ENCODE measurements at regions not wholly inside any gene's neighbourhood (a gene's known extent, or its start where the extent isn't known, plus 50 kb on each side); places are given as distances from the start of the nearest gene placed in this dataset.

DNA sequence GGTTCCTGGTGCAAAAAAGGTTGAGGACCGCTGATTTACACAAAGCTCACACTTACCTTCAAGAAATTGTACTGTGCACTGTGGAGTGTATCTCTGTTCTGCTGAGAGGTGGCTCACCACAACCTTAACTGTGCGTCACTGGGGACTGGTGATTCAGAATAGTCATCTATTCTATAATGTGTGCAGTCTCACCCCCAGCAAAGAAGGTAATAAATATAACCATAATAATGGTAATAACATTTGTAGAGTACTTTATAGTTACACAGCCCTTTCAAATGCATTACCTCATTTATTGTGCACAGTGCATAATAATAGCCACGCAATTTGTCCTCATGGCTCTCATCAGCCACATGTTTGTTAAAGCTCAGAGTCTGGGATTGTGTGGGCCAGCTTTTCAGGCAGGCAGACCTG is 59.4 kb upstream of the DUSP10 start:
- H3K27me3 ChIP-seq (replicated peaks; ENCODE audit: control insufficient read depth, insufficient read depth, low read length) = no peaks in the 10 kb centered on the region
- intact Hi-C loops (cut with micrococcal nuclease; ENCODE audit: unreplicated experiment) = no loop called here
- no TSS peak for BruUV-seq (replicated peaks)
- H3K36me3 Mint-ChIP-seq (ENCODE audit: insufficient read depth, unreplicated experiment) = no peaks in the 10 kb centered on the region
- TF ChIP-seq, protein P1, sequence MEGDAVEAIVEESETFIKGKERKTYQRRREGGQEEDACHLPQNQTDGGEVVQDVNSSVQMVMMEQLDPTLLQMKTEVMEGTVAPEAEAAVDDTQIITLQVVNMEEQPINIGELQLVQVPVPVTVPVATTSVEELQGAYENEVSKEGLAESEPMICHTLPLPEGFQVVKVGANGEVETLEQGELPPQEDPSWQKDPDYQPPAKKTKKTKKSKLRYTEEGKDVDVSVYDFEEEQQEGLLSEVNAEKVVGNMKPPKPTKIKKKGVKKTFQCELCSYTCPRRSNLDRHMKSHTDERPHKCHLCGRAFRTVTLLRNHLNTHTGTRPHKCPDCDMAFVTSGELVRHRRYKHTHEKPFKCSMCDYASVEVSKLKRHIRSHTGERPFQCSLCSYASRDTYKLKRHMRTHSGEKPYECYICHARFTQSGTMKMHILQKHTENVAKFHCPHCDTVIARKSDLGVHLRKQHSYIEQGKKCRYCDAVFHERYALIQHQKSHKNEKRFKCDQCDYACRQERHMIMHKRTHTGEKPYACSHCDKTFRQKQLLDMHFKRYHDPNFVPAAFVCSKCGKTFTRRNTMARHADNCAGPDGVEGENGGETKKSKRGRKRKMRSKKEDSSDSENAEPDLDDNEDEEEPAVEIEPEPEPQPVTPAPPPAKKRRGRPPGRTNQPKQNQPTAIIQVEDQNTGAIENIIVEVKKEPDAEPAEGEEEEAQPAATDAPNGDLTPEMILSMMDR (IDR thresholded peaks at IDR 0.05; ENCODE audit: insufficient read depth in 1 of 2, low read depth in 1 of 2, low read length in 1 of 2, severe bottlenecking in 1 of 2, unreplicated experiment in 1 of 2) = no peak
- peaks cover 15% of the 10 kb centered on the region for H3K9me3 Mint-ChIP-seq (ENCODE audit: unreplicated experiment)
- CTCF ChIA-PET = no interaction called here
- peaks cover 3% of the 10 kb centered on the region for H3K27me3 Mint-ChIP-seq (ENCODE audit: insufficient read depth, unreplicated experiment)
- H3K4me3 Mint-ChIP-seq (ENCODE audit: unreplicated experiment) = no peak overlapping the region
- H3K4me3 ChIP-seq (ENCODE audit: low read depth, low read length) = no peak overlapping the region
- POLR2A ChIA-PET = no interaction called here
- DNase-seq = no peak
- no peaks in the 10 kb centered on the region for H3K4me1 Mint-ChIP-seq (ENCODE audit: low read depth, unreplicated experiment)
- H3K36me3 ChIP-seq (ENCODE audit: control insufficient read depth, insufficient read depth, low read length) = no peaks in the 10 kb centered on the region
- no peaks in the 10 kb centered on the region for H3K4me1 ChIP-seq
- H3K27ac Mint-ChIP-seq (ENCODE audit: unreplicated experiment) = no peak overlapping the region
- H3K9me3 ChIP-seq = 0 out of 2 replicates have a peak, but pooled peaks cover 3% of the 10 kb centered on the region

DNA sequence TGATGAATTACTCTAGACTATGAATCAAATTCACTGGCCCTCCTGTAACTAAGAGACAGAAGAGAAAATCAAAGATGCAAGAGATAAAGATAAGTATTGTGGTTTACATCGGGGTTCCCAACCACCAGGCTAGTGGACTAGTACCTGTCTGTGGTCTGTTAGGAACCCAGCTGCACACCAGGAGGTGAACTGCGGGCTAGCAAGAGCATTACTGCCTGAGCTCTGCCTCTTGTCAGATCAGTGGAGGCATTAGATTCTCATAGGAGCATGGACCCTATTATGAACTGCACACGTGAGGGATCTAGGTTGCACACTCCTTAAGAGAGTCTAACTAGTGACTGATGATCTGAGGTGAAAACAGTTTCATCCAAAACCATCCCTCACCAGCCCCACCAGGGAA is 58.9 kb upstream of the DUSP10 start:
- BruUV-seq (replicated peaks) = no TSS peak
- TF ChIP-seq, protein P1 (IDR thresholded peaks at IDR 0.05; ENCODE audit: insufficient read depth in 1 of 2, low read depth in 1 of 2, low read length in 1 of 2, severe bottlenecking in 1 of 2, unreplicated experiment in 1 of 2) = no peak
- H3K36me3 Mint-ChIP-seq (ENCODE audit: insufficient read depth, unreplicated experiment) = no peaks in the 10 kb centered on the region
- H3K27me3 ChIP-seq (replicated peaks; ENCODE audit: control insufficient read depth, insufficient read depth, low read length) = no peaks in the 10 kb centered on the region
- CTCF ChIA-PET = no interaction called here
- peaks cover 3% of the 10 kb centered on the region for H3K27me3 Mint-ChIP-seq (ENCODE audit: insufficient read depth, unreplicated experiment)
- H3K27ac Mint-ChIP-seq (ENCODE audit: unreplicated experiment) = no peak overlapping the region
- 0 out of 2 replicates have a peak, but pooled peaks cover 3% of the 10 kb centered on the region for H3K9me3 ChIP-seq
- H3K4me3 Mint-ChIP-seq (ENCODE audit: unreplicated experiment) = no peak overlapping the region
- no peak for DNase-seq
- H3K4me3 ChIP-seq (ENCODE audit: low read depth, low read length) = no peak overlapping the region
- H3K4me1 Mint-ChIP-seq (ENCODE audit: low read depth, unreplicated experiment) = no peaks in the 10 kb centered on the region
- H3K36me3 ChIP-seq (ENCODE audit: control insufficient read depth, insufficient read depth, low read length) = no peaks in the 10 kb centered on the region
- no peaks in the 10 kb centered on the region for H3K4me1 ChIP-seq
- intact Hi-C loops (cut with micrococcal nuclease; ENCODE audit: unreplicated experiment) = no loop called here
- POLR2A ChIA-PET = no interaction called here
- peaks cover 15% of the 10 kb centered on the region for H3K9me3 Mint-ChIP-seq (ENCODE audit: unreplicated experiment)

DNA sequence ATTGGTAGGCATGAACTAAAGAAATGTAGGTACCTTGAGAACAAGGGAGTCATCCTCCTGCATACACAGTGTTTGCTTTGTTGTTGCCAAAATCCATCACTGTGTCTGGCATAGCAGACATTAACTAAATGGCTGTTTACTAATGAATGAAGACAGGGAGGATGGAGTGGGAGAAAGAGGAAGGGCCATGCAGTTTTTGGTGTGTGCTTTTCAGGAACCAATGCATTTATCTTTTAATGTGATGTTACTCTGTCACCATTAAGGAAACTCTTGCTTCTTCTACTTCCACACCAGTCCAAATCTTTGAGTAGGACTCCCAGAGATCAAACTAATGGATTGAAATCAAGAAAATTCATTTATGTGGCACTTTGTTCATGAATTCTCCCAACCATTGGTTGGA is 55.6 kb upstream of the DUSP10 start:
- intact Hi-C loops (cut with micrococcal nuclease; ENCODE audit: unreplicated experiment) = no loop called here
- Mint-ChIP-seq H3K27ac (ENCODE audit: unreplicated experiment) (no peak overlapping the region), H3K4me1 (ENCODE audit: low read depth, unreplicated experiment) (no peaks in the 10 kb centered on the region), H3K9me3 (ENCODE audit: unreplicated experiment) (peaks cover 15% of the 10 kb centered on the region), H3K27me3 (ENCODE audit: insufficient read depth, unreplicated experiment) (peaks cover 7% of the 10 kb centered on the region), H3K4me3 (ENCODE audit: unreplicated experiment) (no peak overlapping the region), H3K36me3 (ENCODE audit: insufficient read depth, unreplicated experiment) (no peaks in the 10 kb centered on the region)
- no peak for DNase-seq
- BruUV-seq (replicated peaks) = no TSS peak
- H3K9me3 ChIP-seq = 0 out of 2 replicates have a peak, but pooled peaks cover 3% of the 10 kb centered on the region
- no peaks in the 10 kb centered on the region for H3K4me1 ChIP-seq
- H3K27me3 ChIP-seq (replicated peaks; ENCODE audit: control insufficient read depth, insufficient read depth, low read length) = no peaks in the 10 kb centered on the region; the same call in 1 of the 2 replicates
- no peak overlapping the region for H3K4me3 ChIP-seq (ENCODE audit: low read depth, low read length)
- TF ChIP-seq, protein P1 (IDR thresholded peaks at IDR 0.05; ENCODE audit: insufficient read depth in 1 of 2, low read depth in 1 of 2, low read length in 1 of 2, severe bottlenecking in 1 of 2, unreplicated experiment in 1 of 2) = no peak
- CTCF ChIA-PET = no interaction called here
- POLR2A ChIA-PET = no interaction called here
- H3K36me3 ChIP-seq (ENCODE audit: control insufficient read depth, insufficient read depth, low read length) = no peaks in the 10 kb centered on the region

Data from Caco-2 (cell line).